Stimulated activated CD4-positive, alpha-beta T cell treated with anti-CD3 and anti-CD28 coated beads, Interleukin-1b, Interleukin-23, amount 100 ng/mL, for 48 hours (primary cell): ENCODE measurements at regions not wholly inside any gene's neighbourhood (a gene's known extent, or its start where the extent isn't known, plus 50 kb on each side); places are given as distances from the start of the nearest gene placed in this dataset.

Experiments used
- DNase-seq: peaks from one replicate; pipeline ENCODE4 v3.0.0-alpha.2; 2020

GRCh38 chr3:101081446-101081845 lies 88.2 kb upstream of the ABI3BP start:
- DNase-seq = no peak

GRCh38 chr3:101077361-101078011 lies 84.3 kb upstream of the ABI3BP start:
- DNase-seq = no peak

- DNase-seq = no peak
Measured at GRCh38 chr3:101074518-101074917, 81.3 kb upstream of the ABI3BP start.

GRCh38 chr3:101072300-101072699 lies 79.1 kb upstream of the ABI3BP start:
- DNase-seq = no peak

- no peak for DNase-seq
Measured at GRCh38 chr3:101070799-101071121, 77.5 kb upstream of the ABI3BP start.

GRCh38 chr3:101069901-101070798 lies 76.9 kb upstream of the ABI3BP start:
- DNase-seq = peak; percentile 58

GRCh38 chr3:101068876-101069606 lies 75.8 kb upstream of the ABI3BP start:
- DNase-seq = no peak

- no peak for DNase-seq
Measured at GRCh38 chr3:101066711-101067129, 73.5 kb upstream of the ABI3BP start.

- DNase-seq = no peak
Measured at GRCh38 chr3:101065962-101066361, 72.7 kb upstream of the ABI3BP start.

- DNase-seq = no peak
Measured at GRCh38 chr3:101063401-101063800, 70.2 kb upstream of the ABI3BP start.

GRCh38 chr3:101061312-101061711 lies 68.1 kb upstream of the ABI3BP start:
- no peak for DNase-seq

- DNase-seq = no peak
Measured at GRCh38 chr3:101050866-101051265, 57.6 kb upstream of the ABI3BP start.

- DNase-seq = no peak
Measured at GRCh38 chr3:101050046-101050445, 56.8 kb upstream of the ABI3BP start.

- DNase-seq = no peak
Measured at GRCh38 chr3:101049532-101049931, 56.3 kb upstream of the ABI3BP start.

GRCh38 chr3:101043687-101044078 lies 50.5 kb upstream of the ABI3BP start:
- no peak for DNase-seq

- no peak for DNase-seq
Measured at GRCh38 chr3:101042996-101043686, 49.9 kb upstream of the ABI3BP start.
